GM12878 (cell line): ENCODE measurements at regions not wholly inside any gene's neighbourhood (a gene's known extent, or its start where the extent isn't known, plus 50 kb on each side); places are given as distances from the start of the nearest gene placed in this dataset.

ENCODE experiments used
- BCL11A ChIP-seq: IDR thresholded peaks from 2 replicates; pipeline ENCODE4 v1.6.1; 2011; ENCODE audit warnings: low read depth, low read length
- FOS ChIP-seq: IDR thresholded peaks from 3 replicates; pipeline ENCODE4 v1.6.1; 2011; ENCODE audit warnings: borderline replicate concordance; ENCODE audit not compliant: insufficient read length; ENCODE audit errors: extremely low read depth
- JUNB ChIP-seq: IDR thresholded peaks from 2 replicates; pipeline ENCODE4 v1.6.1; 2016; ENCODE audit warnings: antibody characterized with exemption, mild to moderate bottlenecking
- NR2F1 ChIP-seq: fragments of 450-650 bp; conservative IDR thresholded peaks from 2 replicates; pipeline ENCODE4 v1.6.1; 2017; ENCODE audit warnings: mild to moderate bottlenecking
- PAX5 ChIP-seq: IDR thresholded peaks from 2 replicates; pipeline ENCODE4 v1.6.1; 2011; ENCODE audit warnings: low read depth, low read length, borderline replicate concordance
- SMARCA5 ChIP-seq: fragments of 450-650 bp; IDR thresholded peaks from 2 replicates; pipeline ENCODE4 v1.6.1; 2017; ENCODE audit warnings: mild to moderate bottlenecking
- SP1 ChIP-seq: IDR thresholded peaks from one replicate; pipeline ENCODE4 v1.6.1; 2011; ENCODE audit warnings: low read depth, low read length
- ZNF274 ChIP-seq: IDR thresholded peaks from one replicate; pipeline ENCODE4 v1.8.0; 2011; ENCODE audit not compliant: insufficient read length, insufficient read depth
- TF ChIP-seq, protein P1 (sequence below): IDR thresholded peaks from 2 replicates; pipeline ENCODE4 v1.6.1; 2011; ENCODE audit warnings: low read depth, low read length, improper control_type of control experiment, borderline replicate concordance
- TF ChIP-seq, protein P2 (sequence below): fragments of 450-650 bp; IDR thresholded peaks from 2 replicates; pipeline ENCODE4 v1.6.1; 2017; ENCODE audit warnings: mild to moderate bottlenecking, moderate library complexity
- TF ChIP-seq, protein P3 (sequence below): fragments of 450-650 bp; conservative IDR thresholded peaks from 2 replicates; pipeline ENCODE4 v1.6.1; 2017; ENCODE audit warnings: mild to moderate bottlenecking, moderate library complexity

DNA sequence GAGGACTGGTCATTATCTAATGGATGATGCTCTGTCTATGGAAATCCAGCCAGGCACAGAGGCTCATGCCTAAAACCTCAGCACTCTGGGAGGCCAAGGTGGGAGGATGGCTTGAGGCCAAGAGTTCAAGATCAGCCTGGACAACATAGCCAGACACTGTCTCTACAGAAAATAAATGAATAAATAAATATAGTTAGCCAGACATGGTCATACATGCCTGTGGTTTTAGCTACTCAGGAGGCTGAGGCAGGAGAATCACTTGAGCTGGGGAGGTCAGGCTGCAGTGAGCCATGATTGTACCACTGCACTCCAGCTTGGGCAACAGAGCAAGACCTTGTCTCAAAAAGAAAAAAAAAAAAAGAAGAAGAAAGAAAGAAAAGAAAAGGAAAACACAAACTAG is 234.7 kb downstream of the TSHZ3 start (continued):
- TF ChIP-seq NR2F1 (no peak), JUNB (no peak), SP1 (no peak), BCL11A (no peak), ZNF274 (no peak), PAX5 (no peak), SMARCA5 (no peak), FOS (no peak)
- TF ChIP-seq, protein P1, sequence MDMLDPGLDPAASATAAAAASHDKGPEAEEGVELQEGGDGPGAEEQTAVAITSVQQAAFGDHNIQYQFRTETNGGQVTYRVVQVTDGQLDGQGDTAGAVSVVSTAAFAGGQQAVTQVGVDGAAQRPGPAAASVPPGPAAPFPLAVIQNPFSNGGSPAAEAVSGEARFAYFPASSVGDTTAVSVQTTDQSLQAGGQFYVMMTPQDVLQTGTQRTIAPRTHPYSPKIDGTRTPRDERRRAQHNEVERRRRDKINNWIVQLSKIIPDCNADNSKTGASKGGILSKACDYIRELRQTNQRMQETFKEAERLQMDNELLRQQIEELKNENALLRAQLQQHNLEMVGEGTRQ, result no peak
- TF ChIP-seq, protein P2, sequence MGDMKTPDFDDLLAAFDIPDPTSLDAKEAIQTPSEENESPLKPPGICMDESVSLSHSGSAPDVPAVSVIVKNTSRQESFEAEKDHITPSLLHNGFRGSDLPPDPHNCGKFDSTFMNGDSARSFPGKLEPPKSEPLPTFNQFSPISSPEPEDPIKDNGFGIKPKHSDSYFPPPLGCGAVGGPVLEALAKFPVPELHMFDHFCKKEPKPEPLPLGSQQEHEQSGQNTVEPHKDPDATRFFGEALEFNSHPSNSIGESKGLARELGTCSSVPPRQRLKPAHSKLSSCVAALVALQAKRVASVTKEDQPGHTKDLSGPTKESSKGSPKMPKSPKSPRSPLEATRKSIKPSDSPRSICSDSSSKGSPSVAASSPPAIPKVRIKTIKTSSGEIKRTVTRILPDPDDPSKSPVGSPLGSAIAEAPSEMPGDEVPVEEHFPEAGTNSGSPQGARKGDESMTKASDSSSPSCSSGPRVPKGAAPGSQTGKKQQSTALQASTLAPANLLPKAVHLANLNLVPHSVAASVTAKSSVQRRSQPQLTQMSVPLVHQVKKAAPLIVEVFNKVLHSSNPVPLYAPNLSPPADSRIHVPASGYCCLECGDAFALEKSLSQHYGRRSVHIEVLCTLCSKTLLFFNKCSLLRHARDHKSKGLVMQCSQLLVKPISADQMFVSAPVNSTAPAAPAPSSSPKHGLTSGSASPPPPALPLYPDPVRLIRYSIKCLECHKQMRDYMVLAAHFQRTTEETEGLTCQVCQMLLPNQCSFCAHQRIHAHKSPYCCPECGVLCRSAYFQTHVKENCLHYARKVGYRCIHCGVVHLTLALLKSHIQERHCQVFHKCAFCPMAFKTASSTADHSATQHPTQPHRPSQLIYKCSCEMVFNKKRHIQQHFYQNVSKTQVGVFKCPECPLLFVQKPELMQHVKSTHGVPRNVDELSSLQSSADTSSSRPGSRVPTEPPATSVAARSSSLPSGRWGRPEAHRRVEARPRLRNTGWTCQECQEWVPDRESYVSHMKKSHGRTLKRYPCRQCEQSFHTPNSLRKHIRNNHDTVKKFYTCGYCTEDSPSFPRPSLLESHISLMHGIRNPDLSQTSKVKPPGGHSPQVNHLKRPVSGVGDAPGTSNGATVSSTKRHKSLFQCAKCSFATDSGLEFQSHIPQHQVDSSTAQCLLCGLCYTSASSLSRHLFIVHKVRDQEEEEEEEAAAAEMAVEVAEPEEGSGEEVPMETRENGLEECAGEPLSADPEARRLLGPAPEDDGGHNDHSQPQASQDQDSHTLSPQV, result no peak
- TF ChIP-seq, protein P3, sequence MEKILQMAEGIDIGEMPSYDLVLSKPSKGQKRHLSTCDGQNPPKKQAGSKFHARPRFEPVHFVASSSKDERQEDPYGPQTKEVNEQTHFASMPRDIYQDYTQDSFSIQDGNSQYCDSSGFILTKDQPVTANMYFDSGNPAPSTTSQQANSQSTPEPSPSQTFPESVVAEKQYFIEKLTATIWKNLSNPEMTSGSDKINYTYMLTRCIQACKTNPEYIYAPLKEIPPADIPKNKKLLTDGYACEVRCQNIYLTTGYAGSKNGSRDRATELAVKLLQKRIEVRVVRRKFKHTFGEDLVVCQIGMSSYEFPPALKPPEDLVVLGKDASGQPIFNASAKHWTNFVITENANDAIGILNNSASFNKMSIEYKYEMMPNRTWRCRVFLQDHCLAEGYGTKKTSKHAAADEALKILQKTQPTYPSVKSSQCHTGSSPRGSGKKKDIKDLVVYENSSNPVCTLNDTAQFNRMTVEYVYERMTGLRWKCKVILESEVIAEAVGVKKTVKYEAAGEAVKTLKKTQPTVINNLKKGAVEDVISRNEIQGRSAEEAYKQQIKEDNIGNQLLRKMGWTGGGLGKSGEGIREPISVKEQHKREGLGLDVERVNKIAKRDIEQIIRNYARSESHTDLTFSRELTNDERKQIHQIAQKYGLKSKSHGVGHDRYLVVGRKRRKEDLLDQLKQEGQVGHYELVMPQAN, result no peak
- TF ChIP-seq, all 136 proteins: peak for 0
